GM18868 (cell line): ENCODE measurements at regions not wholly inside any gene's neighbourhood (a gene's known extent, or its start where the extent isn't known, plus 50 kb on each side); places are given as distances from the start of the nearest gene placed in this dataset.
"Not testable (repeated sequence)": the region's sequence is repeated elsewhere in the genome, so short reads cannot be mapped to it uniquely, and the experiment has no call there.

Experiments
- ATAC-seq: cut with Tn5 transposase; IDR thresholded peaks from one replicate; pipeline ENCODE4 v1.9.1; 2021; ENCODE audit warnings: mild to moderate bottlenecking, moderate library complexity; ENCODE audit not compliant: unreplicated experiment

DNA sequence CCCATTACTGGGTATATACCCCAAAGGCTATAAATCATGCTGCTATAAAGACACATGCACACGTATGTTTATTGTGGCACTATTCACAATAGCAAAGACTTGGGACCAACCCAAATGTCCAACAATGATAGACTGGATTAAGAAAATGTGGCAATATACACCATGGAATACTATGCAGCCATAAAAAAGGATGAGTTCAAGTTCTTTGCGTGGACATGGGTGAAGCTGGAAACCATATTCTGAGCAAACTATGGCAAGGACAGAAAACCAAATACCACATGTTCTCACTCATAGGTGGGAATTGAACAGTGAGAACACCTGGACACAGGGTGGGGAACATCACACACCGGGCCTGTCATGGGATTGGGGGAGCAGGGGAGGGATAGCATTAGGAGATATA lies 54.4 kb upstream of the MUCL1 start:
- ATAC-seq = not testable (repeated sequence)

- ATAC-seq = no peak
These were observed 55.7 kb upstream of the MUCL1 start for GRCh38 chr12:54798651-54799050.

GRCh38 chr12:54796991-54797390 lies 57.3 kb upstream of the MUCL1 start:
- no peak for ATAC-seq

GRCh38 chr12:54795644-54796043 lies 58.7 kb upstream of the MUCL1 start:
- ATAC-seq = no peak

DNA sequence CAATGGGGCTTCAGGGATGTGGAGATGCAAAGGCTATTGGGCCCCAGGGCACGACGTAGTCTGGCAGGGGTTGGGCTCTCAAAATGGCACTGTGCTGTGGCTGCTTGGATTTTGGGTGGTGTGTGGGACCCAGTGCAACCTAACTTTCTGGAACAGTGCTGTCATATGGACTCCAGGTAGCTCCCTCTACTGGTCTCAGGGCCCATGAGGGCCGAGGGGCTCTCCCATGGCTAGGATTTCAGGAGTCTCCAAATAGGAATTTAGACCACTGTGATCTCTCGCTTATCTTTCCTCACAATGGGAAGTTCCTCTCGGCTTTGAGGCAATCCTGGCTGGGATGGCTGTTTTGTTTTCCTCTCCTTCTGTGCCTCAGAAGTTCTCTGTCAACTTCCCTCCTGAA lies 68.2 kb upstream of the MUCL1 start:
- no peak for ATAC-seq

GRCh38 chr12:54784115-54784514 lies 70.2 kb upstream of the MUCL1 start:
- ATAC-seq = no peak

GRCh38 chr12:54777031-54777430 lies 77.3 kb upstream of the MUCL1 start:
- ATAC-seq = not testable (repeated sequence)

DNA sequence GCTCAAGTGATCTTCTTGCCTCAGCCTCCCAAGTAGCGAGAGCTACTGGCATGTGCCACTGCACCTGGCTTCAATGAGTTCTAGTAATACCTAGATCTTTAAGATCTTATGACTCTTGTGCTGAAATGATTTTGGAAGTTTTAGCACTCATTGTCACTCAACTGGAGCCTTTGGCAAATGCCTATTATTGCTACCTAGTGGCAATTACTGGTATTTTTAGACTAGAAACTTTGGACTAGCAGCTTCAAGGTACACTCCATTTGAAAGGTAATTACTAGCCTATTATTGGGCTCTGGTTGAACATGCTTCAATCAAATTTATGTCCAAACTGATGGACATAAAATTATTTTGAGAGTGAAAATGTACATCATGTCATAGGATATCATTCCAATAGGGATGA lies 80.7 kb upstream of the MUCL1 start:
- ATAC-seq = no peak

DNA sequence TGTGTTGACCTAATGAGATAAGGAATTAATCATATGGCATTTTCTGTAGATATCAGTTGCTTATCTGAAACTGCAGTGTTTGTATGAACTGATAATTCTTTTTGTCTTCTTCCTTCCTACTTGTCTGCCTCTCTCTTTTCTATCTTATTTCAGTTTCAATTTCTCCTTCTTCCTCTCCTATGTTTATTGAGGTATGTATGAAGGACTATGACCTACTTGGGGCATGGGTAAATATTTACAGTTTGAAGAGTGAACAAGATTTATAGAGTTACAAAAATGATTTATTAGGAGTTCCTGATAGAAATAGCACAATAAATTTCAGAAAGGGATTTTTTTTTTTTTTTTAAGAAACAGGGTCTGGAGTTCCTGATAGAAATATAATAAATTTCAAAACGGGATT lies 88.7 kb upstream of the MUCL1 start:
- no peak for ATAC-seq

DNA sequence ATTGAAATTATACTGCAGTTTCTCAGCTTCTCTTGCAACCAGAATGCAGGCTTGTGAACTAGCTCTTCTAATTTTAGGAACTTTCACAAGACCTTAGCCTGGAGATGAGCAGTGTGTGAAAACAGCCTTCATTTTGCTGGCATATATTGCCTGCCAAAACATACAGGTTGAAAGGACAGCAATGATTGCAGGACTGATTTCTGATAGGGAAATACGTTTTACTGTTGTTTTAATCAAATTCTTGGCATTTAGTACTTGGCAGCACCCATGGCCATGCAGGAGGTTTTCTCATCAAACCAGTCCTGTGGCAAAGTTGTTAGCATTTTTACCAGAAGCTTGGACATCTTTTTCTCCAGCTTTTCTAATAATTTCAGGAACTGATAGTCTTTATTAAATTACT lies 91.9 kb upstream of the MUCL1 start:
- ATAC-seq = no peak

- peak; percentile 46 for ATAC-seq
These were observed 94.6 kb upstream of the MUCL1 start for GRCh38 chr12:54759751-54760150.

GRCh38 chr12:54751493-54751892 lies 102.8 kb upstream of the MUCL1 start:
- ATAC-seq = no peak

DNA sequence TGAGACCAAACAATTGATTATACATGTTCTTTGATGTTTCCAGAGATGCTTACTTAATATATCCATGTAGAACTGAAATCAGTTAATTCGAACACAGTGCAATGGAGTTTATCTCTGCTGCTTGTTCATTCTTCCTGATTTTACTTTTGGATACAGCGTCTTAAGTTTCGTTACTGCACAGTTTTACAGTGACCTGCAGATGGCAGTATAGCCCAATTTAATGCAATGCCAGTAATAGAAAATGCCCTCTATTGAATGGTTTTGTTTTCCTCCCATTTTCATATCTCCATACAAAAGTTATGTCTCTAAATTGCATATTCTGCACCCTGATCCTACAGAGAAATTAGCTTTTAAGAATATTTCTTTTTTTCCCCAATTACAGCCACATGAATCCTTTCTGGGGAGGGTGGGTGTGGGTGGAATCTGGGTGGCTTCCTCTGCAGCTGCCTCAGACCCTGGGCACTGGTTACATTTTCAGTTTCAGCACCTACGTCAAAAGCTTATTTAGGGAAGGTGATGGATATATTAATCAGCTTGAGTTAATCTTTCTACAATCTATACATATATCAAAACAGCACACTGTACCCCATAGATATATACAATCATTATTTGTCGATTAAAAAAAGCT lies 101.1 kb upstream of the DCD start:
- ATAC-seq = peak; percentile 76

GRCh38 chr12:54744590-54744989 lies 96.4 kb upstream of the DCD start:
- no peak for ATAC-seq

DNA sequence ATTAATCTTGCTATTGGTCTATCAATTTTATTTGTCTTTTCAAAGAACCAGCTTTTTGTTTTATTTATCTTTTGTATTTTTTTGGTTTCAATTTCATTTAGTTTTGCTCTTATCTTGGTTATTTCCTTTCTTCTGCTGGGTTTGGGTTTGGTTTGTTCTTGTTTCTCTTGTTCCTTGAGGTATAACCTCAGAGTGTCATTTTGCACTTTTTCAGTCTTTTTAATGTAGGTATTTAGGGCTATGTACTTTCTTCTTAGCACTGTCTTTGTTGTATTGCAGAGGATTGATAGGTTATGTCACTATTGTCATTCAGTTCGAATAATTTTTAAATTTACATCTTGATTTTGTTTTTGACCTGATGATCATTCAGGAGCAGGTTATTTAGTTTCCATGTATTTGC lies 92.7 kb upstream of the DCD start:
- ATAC-seq = no peak

DNA sequence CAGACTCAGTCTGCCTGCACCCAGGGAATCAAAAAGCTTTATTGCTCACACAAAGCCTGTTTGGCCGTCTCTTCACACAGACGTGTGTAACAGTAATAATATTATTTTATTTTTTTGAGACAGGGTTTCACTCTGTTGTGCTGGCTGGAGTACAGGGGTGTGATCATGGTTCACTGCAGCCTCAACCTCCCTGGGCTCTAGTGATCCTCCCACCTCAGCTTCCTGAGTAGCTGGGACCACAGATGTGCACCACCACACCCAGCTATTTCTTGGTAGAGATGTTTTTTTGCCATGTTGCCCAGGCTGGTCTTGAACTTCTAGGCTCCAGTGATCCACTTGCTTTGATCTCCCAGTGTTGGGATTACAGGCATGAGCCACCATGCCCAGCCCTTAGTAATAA lies 88.4 kb upstream of the DCD start:
- no peak for ATAC-seq

GRCh38 chr12:54734196-54734950 lies 86.2 kb upstream of the DCD start:
- no peak for ATAC-seq

GRCh38 chr12:54725233-54725843 lies 77.2 kb upstream of the DCD start:
- no peak for ATAC-seq

DNA sequence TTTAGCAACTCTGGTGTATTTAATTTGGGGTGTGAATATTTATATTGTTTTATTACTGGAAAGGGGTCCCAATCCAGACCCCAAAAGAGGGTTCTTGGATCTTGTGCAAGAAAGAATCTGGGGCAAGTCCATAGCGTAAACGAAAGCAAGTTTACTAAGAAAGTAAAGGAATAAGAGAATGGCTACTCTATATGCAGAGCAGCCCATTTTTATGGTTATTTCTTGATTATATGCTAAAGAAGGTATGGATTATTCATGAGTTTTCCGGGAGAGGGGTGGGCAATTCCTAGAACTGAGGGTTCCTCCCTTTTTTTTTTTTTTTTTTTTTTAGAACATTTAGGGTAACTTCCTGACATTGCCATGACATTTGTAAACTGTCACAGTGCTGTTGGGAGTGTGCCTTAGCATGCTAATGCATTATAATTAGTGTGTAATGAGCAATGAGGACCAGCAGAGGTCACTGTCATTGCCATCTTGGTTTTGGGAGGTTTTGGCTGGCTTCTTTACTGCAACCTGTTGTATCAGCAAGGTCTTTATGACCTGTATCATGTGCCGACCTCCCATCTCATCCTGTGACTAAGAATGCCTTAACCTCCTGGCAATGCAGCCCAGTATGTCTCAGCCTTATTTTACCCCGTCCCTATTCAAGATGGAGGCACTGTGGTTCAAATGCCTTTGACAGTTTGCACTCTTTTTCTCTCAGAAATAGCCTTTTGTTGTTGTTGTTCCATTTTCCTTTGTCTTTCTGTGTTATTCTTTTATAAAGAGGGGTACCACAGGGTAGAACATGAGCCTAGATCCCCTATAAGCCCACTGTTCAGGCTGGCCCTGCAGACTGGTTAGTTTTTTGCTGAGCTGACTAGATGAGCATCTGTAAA lies 75.5 kb upstream of the DCD start:
- ATAC-seq = peak; percentile 77

DNA sequence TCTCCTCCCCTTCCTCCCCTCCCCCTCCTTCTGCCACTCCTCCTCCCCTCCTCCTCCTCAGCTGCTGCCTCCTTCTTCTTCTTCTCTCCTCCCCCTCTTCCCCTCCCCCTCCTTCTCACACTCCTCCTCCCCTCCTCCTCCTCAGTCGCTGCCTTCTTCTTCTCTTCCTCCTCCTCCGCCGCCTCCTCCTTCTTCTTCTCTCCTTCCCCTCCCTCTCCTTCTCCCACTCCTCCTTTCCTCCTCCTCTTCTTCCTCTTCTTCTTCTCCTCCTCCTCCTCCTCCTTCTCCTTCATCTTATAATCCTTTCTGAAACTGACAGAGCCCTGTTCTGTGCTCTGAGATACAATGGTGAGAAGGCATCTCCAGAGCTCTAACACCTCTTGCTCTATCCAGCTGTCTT lies 73.1 kb upstream of the DCD start:
- ATAC-seq = no peak

DNA sequence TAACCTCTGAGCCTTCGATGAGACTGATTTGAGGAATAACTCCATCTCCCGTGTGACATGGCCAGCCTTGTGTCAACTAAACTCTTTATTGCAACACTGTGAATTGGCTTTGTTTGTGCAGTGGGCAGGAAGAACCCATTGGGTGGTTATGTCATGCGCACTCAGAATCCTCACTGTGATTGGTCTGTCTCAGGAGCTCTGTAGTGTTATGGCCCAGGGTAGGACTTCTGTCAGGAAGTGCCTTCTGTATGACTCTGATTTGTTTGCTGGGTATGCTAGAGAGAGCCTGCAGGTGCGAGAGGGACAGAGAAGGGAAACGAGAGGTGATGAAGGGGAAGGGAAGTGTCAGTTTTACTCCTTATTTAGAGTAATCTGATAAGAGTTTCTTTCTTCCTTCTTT lies 71.5 kb upstream of the DCD start:
- ATAC-seq = no peak
